NT2/D1 (cell line): ENCODE measurements at regions not wholly inside any gene's neighbourhood (a gene's known extent, or its start where the extent isn't known, plus 50 kb on each side); places are given as distances from the start of the nearest gene placed in this dataset.

Experiments used
- SUZ12 ChIP-seq: IDR thresholded peaks from 2 replicates; pipeline ENCODE4 v1.6.1; 2011; ENCODE audit not compliant: insufficient read length, insufficient read depth; ENCODE audit errors: extremely low read depth
- YY1 ChIP-seq: IDR thresholded peaks from 2 replicates; pipeline ENCODE4 v1.6.1; 2011; ENCODE audit not compliant: insufficient read length, insufficient read depth
- ZNF274 ChIP-seq: IDR thresholded peaks from 2 replicates; pipeline ENCODE4 v1.6.1; 2011; ENCODE audit warnings: mild to moderate bottlenecking, low read depth, low read length

DNA sequence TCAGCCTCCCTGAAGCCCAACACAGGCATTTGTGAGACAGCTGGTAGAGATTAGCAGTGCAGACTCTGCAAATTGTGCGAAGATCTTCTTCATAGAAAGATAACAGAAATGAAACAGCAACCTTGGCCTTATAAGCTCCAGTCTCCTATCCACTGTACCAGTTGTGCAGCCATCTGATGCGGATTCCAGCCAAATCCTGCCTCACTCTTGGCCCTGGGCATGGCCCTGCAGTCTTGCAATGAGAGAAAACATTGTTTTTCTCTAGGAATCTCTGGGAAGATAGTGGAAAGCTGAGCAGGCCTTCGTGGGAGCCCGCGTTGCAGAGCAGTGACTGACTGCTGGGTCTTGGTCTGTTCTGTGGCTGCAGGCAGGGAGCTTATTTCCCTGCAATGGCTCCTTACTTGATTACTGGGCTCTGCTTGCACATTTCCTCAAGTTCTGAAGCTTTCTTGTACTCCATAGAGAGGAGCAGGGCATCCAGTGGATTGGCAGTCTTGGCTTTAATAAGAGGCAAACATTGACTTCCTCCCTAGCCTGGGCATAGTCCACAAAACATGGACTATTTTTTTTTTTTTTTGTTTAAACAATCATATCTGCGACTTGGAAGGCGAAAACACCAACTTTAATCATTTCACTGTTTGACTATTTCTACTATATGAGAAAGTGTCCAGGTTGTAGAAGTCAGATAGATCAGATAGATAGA, 193.0 kb downstream of the ACTR3 start:
- TF ChIP-seq ZNF274 (no peak), YY1 (no peak), SUZ12 (no peak)
